Breast epithelium (tissue), 4 donors: ENCODE measurements at regions not wholly inside any gene's neighbourhood (a gene's known extent, or its start where the extent isn't known, plus 50 kb on each side); places are given as distances from the start of the nearest gene placed in this dataset.

Experiments used
- DNase-seq, 2 donors: peaks; one replicate each; pipeline ENCODE4 v3.0.0-alpha.2; 2019; ENCODE audit warnings: low spot score in 2 of 2
- H3K27ac ChIP-seq, 2 donors: fragments of 200-600 bp; sonication (generic) in 1 of 2; one replicate each; pipeline ENCODE4 v1.5.1; 2016 to 2019; ENCODE audit warnings: mild to moderate bottlenecking in 1 of 2
- H3K27me3 ChIP-seq, 2 donors: fragments of 200-600 bp; sonication (generic) in 1 of 2; one replicate each; pipeline versions ENCODE4 v1.5.1 to v1.6.0; 2017 to 2019; ENCODE audit warnings: control low read depth in 1 of 2, mild to moderate bottlenecking in 1 of 2
- H3K36me3 ChIP-seq: fragments of 200-600 bp; one replicate; pipeline ENCODE4 v1.5.1; 2019
- H3K4me1 ChIP-seq, 2 donors: fragments of 200-600 bp; sonication (generic); one replicate each; pipeline ENCODE4 v1.5.1; 2016 to 2019; ENCODE audit warnings: control low read depth in 1 of 2
- H3K4me3 ChIP-seq, 3 donors: fragments of 200-600 bp; sonication (generic); 1 replicate in 2 of 3; 2 replicates in 1 of 3; pipeline ENCODE4 v1.5.1; 2016 to 2019; ENCODE audit warnings: mild to moderate bottlenecking in 3 of 3, moderate library complexity in 2 of 3
- H3K9me3 ChIP-seq, 2 donors: fragments of 200-600 bp; sonication (generic) in 1 of 2; one replicate each; pipeline ENCODE4 v1.5.1; 2016 to 2019; ENCODE audit warnings: control low read depth in 1 of 2
- POLR2A ChIP-seq: fragments of 450-650 bp; IDR thresholded peaks from one replicate; pipeline ENCODE4 v1.6.1; 2016; ENCODE audit warnings: antibody characterized with exemption, mild to moderate bottlenecking, moderate library complexity
- POLR2AphosphoS5 ChIP-seq, 3 donors: sonication (generic); formaldehyde crosslinking; IDR thresholded peaks; one replicate each; pipeline ENCODE4 v1.6.1; 2017; ENCODE audit warnings: antibody characterized with exemption in 3 of 3
- intact Hi-C: fragments of 100-400 bp; cut with DNase I; formaldehyde crosslinking; loops from one replicate; pipeline ENCODE4 v1.15.1; 2023; ENCODE audit warnings: low total_unique reads
- TF ChIP-seq, protein P1 (sequence below), 3 donors: fragments of 450-650 bp; IDR thresholded peaks; one replicate each; pipeline ENCODE4 v1.5.1; 2016 to 2017; ENCODE audit warnings: antibody characterized with exemption in 3 of 3, mild to moderate bottlenecking in 3 of 3, moderate library complexity in 3 of 3

DNA sequence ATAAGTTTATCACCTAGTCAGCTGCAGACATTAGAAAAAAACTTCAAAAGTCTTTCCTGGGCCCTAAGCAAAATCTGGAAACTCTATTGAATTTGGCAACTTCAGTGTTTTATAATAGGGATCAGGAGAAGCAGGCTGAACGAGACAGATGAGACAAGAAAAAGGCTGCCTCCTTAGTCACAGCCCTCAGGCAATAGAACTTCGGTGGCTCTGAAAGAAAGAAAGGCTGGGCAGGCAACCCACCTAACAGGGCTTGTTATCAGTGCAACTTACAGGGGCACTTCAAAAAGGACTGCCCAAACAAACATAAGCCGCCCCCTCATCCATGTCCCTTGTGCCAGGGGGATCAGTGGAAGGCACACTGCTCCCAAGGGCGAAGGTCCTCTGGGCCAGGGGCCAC, 657.9 kb upstream of the HS3ST5 start:
- Histone ChIP-seq H3K4me1 (no peaks in the 10 kb centered on the region), H3K27ac (no peak overlapping the region), H3K9me3 (no peaks in the 10 kb centered on the region), H3K36me3 (no peaks in the 10 kb centered on the region), H3K4me3 (no peak overlapping the region), H3K27me3 (no peaks in the 10 kb centered on the region)
- no peak for DNase-seq
- intact Hi-C loops: no loop called here
- TF ChIP-seq, protein P1, sequence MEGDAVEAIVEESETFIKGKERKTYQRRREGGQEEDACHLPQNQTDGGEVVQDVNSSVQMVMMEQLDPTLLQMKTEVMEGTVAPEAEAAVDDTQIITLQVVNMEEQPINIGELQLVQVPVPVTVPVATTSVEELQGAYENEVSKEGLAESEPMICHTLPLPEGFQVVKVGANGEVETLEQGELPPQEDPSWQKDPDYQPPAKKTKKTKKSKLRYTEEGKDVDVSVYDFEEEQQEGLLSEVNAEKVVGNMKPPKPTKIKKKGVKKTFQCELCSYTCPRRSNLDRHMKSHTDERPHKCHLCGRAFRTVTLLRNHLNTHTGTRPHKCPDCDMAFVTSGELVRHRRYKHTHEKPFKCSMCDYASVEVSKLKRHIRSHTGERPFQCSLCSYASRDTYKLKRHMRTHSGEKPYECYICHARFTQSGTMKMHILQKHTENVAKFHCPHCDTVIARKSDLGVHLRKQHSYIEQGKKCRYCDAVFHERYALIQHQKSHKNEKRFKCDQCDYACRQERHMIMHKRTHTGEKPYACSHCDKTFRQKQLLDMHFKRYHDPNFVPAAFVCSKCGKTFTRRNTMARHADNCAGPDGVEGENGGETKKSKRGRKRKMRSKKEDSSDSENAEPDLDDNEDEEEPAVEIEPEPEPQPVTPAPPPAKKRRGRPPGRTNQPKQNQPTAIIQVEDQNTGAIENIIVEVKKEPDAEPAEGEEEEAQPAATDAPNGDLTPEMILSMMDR (IDR thresholded peaks at IDR 0.05): no peak
- TF ChIP-seq POLR2AphosphoS5 (IDR thresholded peaks at IDR 0.05): no peak
- no peak for TF ChIP-seq POLR2A

DNA sequence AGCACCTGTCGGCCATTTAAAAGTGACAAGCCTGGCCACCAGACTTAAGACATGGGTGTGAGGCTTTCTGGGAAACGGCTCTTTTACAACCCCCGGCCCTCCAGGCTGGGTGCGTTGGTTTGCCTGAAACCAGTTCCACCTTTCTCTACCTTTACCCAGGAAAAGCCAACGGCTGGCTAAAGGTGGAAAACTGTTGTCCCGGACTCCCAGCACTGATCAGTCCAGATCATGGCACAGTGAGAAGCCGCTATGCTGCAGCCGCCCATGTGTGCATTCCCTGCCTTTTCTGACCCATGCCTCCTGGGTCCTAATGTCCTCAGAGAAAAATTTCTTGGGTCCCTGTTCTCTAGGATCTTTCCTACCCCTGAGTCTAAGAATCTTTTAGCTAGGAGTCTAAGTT, 655.7 kb upstream of the HS3ST5 start:
- no peaks in the 10 kb centered on the region for H3K36me3 ChIP-seq
- no peaks in the 10 kb centered on the region for H3K4me1 ChIP-seq
- no peak overlapping the region for H3K4me3 ChIP-seq
- no peaks in the 10 kb centered on the region for H3K9me3 ChIP-seq
- no peak for DNase-seq
- H3K27me3 ChIP-seq: no peaks in the 10 kb centered on the region
- intact Hi-C loops: no loop called here
- no peak for TF ChIP-seq POLR2AphosphoS5 (IDR thresholded peaks at IDR 0.05)
- TF ChIP-seq, protein P1 (IDR thresholded peaks at IDR 0.05): no peak
- no peak for TF ChIP-seq POLR2A
- H3K27ac ChIP-seq: no peak overlapping the region

DNA sequence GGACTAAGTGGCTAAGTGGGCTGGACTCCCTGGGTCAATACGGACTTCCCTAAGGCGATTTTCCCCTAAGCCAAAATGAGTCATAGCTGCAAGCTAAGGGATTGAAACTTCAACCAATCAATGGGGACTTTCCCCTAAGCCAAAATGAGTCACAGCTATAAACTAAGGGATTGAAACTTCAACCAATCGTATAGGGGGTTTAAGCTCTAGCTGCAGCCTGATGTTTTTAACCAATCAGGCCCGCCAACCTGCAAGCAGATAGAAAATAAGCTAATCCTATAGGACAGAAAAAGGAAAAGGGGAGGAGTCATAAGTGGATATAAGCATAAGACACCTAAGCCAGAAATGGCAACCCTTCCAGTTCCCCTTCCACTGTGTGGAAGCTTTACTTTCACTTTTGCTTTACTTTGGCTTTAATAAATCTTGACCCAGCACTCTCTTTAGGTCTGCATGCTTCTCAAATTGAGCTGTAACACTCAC, 655.0 kb upstream of the HS3ST5 start:
- no peaks in the 10 kb centered on the region for H3K9me3 ChIP-seq
- no peak overlapping the region for H3K27ac ChIP-seq
- no peak overlapping the region for H3K4me3 ChIP-seq
- H3K27me3 ChIP-seq: no peaks in the 10 kb centered on the region
- H3K36me3 ChIP-seq: no peaks in the 10 kb centered on the region
- intact Hi-C loops: no loop called here
- DNase-seq: no peak
- H3K4me1 ChIP-seq: no peaks in the 10 kb centered on the region
- TF ChIP-seq, protein P1 (IDR thresholded peaks at IDR 0.05): no peak
- TF ChIP-seq POLR2AphosphoS5 (IDR thresholded peaks at IDR 0.05) (no peak), POLR2A (no peak)

DNA sequence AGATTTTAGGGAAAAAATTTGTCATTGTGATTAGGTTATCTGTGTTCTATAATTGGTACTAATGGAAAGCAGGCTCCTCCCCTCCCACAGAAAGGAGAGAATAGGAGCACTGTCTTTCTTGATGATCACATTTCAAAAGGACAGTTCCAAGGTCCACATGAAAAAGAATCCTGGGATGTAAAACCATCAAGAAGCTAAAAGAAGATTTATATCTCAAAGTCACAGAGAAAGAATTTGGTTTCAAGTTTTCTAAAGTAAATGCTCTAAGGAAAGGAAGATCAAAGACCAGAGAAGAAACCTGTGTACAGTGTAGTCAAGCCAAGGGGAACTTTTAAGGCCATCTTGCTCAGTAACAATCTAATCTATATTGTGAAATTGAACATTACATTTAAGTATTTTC, 652.7 kb upstream of the HS3ST5 start:
- DNase-seq: no peak
- intact Hi-C loops: no loop called here
- TF ChIP-seq POLR2A: no peak
- no peak for TF ChIP-seq POLR2AphosphoS5 (IDR thresholded peaks at IDR 0.05)
- TF ChIP-seq, protein P1 (IDR thresholded peaks at IDR 0.05): no peak
- Histone ChIP-seq H3K36me3 (no peaks in the 10 kb centered on the region), H3K4me1 (no peaks in the 10 kb centered on the region), H3K4me3 (no peak overlapping the region), H3K9me3 (no peaks in the 10 kb centered on the region), H3K27me3 (no peaks in the 10 kb centered on the region), H3K27ac (no peak overlapping the region)

DNA sequence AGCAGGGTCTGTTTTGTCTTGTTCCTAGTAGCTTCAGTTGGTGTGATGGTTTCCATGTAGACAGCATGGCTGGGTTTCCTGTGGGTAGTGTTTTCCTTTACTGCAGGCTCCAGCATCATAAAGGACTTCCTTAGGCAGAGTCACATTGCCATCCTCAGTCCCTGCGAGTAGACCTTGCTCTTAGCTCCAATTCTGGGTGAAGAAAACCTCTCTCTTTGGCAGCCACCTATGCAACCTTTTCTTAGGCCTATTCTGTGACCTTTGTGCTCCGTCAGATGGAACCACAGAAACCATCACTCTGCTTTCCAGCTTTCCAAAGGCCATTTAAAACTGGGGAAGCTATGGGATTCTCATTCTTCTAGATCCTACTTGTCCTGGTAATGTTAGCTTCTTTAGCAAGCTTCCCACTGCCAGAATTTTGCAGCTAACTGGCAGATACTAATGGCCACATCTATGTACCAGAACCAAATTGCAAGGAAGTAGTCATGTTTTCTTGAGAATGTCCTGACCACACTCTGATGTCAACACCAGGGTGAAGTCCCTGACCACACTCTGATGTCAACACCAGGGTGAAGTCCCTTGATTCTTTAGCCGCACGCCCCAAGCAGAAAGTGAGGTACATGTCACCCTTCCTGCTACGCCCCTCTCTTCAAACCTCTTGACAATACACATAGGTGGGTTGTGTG, 646.6 kb upstream of the HS3ST5 start:
- Histone ChIP-seq H3K36me3 (no peaks in the 10 kb centered on the region), H3K27ac (no peak overlapping the region), H3K4me3 (no peak overlapping the region), H3K9me3 (no peaks in the 10 kb centered on the region), H3K4me1 (no peaks in the 10 kb centered on the region), H3K27me3 (no peaks in the 10 kb centered on the region)
- intact Hi-C loops: no loop called here
- DNase-seq: no peak
- TF ChIP-seq POLR2AphosphoS5 (IDR thresholded peaks at IDR 0.05) (no peak), POLR2A (no peak)
- TF ChIP-seq, protein P1 (IDR thresholded peaks at IDR 0.05): no peak
